ENCODE measurements at regions not wholly inside any gene's neighbourhood (a gene's known extent, or its start where the extent isn't known, plus 50 kb on each side); places are given as distances from the start of the nearest gene placed in this dataset.
"Not testable (repeated sequence)": the region's sequence is repeated elsewhere in the genome, so short reads cannot be mapped to it uniquely, and the experiment has no call there.

GRCh38 chr9:78106586-78106985, 75.0 kb upstream of the GNAQ start:
- TF ChIP-seq NFYA (IDR thresholded peaks at IDR 0.05; ENCODE audit: borderline replicate concordance, low read depth, low read length); PAX5 (IDR thresholded peaks at IDR 0.05; ENCODE audit: borderline replicate concordance, low read depth, low read length); CREM (IDR thresholded peaks at IDR 0.05; ENCODE audit: low read depth); YY1 (IDR thresholded peaks at IDR 0.05; ENCODE audit: low read depth, low read length); BCL11A (IDR thresholded peaks at IDR 0.05; ENCODE audit: low read depth, low read length); BCLAF1 (IDR thresholded peaks at IDR 0.05); EZH2 (IDR thresholded peaks at IDR 0.05; ENCODE audit: borderline replicate concordance, control insufficient read depth, low read depth, low read length); RELA (IDR thresholded peaks at IDR 0.05; ENCODE audit: borderline replicate concordance, partially characterized antibody): not testable (repeated sequence)
